ENCODE measurements at regions not wholly inside any gene's neighbourhood (a gene's known extent, or its start where the extent isn't known, plus 50 kb on each side); places are given as distances from the start of the nearest gene placed in this dataset.

DNA sequence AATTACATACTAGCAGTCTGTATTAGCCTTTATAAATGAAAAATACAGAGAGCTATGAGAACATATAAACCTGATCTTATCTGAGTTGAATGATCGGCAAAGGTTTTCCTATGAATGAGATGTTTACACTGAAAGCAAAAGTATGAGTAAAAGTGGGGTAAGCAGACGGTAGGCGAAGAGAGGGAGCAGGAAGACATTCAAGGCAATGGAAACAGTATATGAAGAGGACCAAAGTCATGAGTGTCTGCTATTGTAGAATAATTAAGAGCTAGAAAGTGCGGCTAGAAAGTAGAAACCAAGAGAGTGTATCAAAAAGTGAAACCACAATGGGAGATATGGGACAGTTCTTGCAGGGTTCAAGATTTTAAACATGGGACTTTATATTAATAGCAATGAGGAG lies 67.0 kb upstream of the TMLHE start:
- Mint-ChIP-seq H3K9me3 (ENCODE audit: low read depth) (peaks cover 36% of the 10 kb centered on the region), H3K27me3 (ENCODE audit: low read depth) (no peaks in the 10 kb centered on the region), H3K36me3 (ENCODE audit: low read depth) (no peaks in the 10 kb centered on the region), H3K4me3 (ENCODE audit: unreplicated experiment) (no peak overlapping the region), H3K27ac (ENCODE audit: unreplicated experiment) (no peak overlapping the region), H3K4me1 (ENCODE audit: low read depth) (no peaks in the 10 kb centered on the region)
- no peak for TF ChIP-seq CTCF (IDR thresholded peaks at IDR 0.05)
- DNase-seq (ENCODE audit: low spot score), result no peak

GRCh38 chrX:155673338-155673737 lies 60.6 kb upstream of the TMLHE start:
- H3K27ac Mint-ChIP-seq (ENCODE audit: unreplicated experiment), result no peak overlapping the region
- TF ChIP-seq CTCF (IDR thresholded peaks at IDR 0.05), result no peak
- H3K4me1 Mint-ChIP-seq (ENCODE audit: low read depth), result no peaks in the 10 kb centered on the region
- DNase-seq (ENCODE audit: low spot score), result no peak
- H3K36me3 Mint-ChIP-seq (ENCODE audit: low read depth), result no peaks in the 10 kb centered on the region
- H3K27me3 Mint-ChIP-seq (ENCODE audit: low read depth), result no peaks in the 10 kb centered on the region
- H3K4me3 Mint-ChIP-seq (ENCODE audit: unreplicated experiment), result no peak overlapping the region
- H3K9me3 Mint-ChIP-seq (ENCODE audit: low read depth), result peaks cover 28% of the 10 kb centered on the region

- no peak for TF ChIP-seq CTCF (IDR thresholded peaks at IDR 0.05)
- H3K4me1 Mint-ChIP-seq (ENCODE audit: low read depth), result no peaks in the 10 kb centered on the region
- H3K27me3 Mint-ChIP-seq (ENCODE audit: low read depth), result no peaks in the 10 kb centered on the region
- no peaks in the 10 kb centered on the region for H3K36me3 Mint-ChIP-seq (ENCODE audit: low read depth)
- no peak overlapping the region for H3K4me3 Mint-ChIP-seq (ENCODE audit: unreplicated experiment)
- peaks cover 37% of the 10 kb centered on the region for H3K9me3 Mint-ChIP-seq (ENCODE audit: low read depth)
- no peak overlapping the region for H3K27ac Mint-ChIP-seq (ENCODE audit: unreplicated experiment)
- DNase-seq (ENCODE audit: low spot score), result no peak
Measured at GRCh38 chrX:155666741-155667140, 54.0 kb upstream of the TMLHE start.
